IMR-90 (cell line): ENCODE measurements at regions not wholly inside any gene's neighbourhood (a gene's known extent, or its start where the extent isn't known, plus 50 kb on each side); places are given as distances from the start of the nearest gene placed in this dataset.

Experiments
- BHLHE40 ChIP-seq: fragments of 150-350 bp; IDR thresholded peaks from 2 replicates; pipeline ENCODE4 v1.6.1; 2016; ENCODE audit warnings: mild to moderate bottlenecking, low read depth, low read length
- CEBPB ChIP-seq: IDR thresholded peaks from 2 replicates; pipeline ENCODE4 v1.6.1; 2012; ENCODE audit warnings: low read depth, low read length, improper control_type of control experiment
- CHD1 ChIP-seq: IDR thresholded peaks from 2 replicates; pipeline ENCODE4 v1.6.1; 2012; ENCODE audit warnings: low read depth, low read length, improper control_type of control experiment
- MXI1 ChIP-seq: IDR thresholded peaks from 2 replicates; pipeline ENCODE4 v1.6.1; 2012; ENCODE audit warnings: low read depth, mild to moderate bottlenecking, low read length, moderate library complexity, borderline replicate concordance
- NFE2L2 ChIP-seq: fragments of 150-350 bp; IDR thresholded peaks from 2 replicates; pipeline ENCODE4 v1.6.1; 2016; ENCODE audit warnings: low read depth, mild to moderate bottlenecking, low read length
- POLR2A ChIP-seq: IDR thresholded peaks from 2 replicates; pipeline ENCODE4 v1.6.1; 2012; ENCODE audit warnings: mild to moderate bottlenecking, low read depth, low read length
- RAD21 ChIP-seq: IDR thresholded peaks from 2 replicates; pipeline ENCODE4 v1.6.1; 2012; ENCODE audit warnings: low read length, improper control_type of control experiment
- RFX5 ChIP-seq: IDR thresholded peaks from 2 replicates; pipeline ENCODE4 v1.8.0; 2012; ENCODE audit warnings: low read depth, mild to moderate bottlenecking, low read length, moderate library complexity
- SMC3 ChIP-seq: fragments of 150-350 bp; IDR thresholded peaks from 2 replicates; pipeline ENCODE4 v1.6.1; 2016; ENCODE audit warnings: low read depth, mild to moderate bottlenecking, antibody characterized with exemption, low read length, moderate library complexity
- TF ChIP-seq, protein P1 (sequence below): conservative IDR thresholded peaks from 2 replicates; pipeline ENCODE4 v1.5.1; 2012; ENCODE audit warnings: mild to moderate bottlenecking, low read depth, low read length, improper control_type of control experiment
- TF ChIP-seq, protein P2 (sequence below): fragments of 150-350 bp; IDR thresholded peaks from 2 replicates; pipeline ENCODE4 v1.6.1; 2017; ENCODE audit warnings: mild to moderate bottlenecking, antibody characterized with exemption, low read length, low read depth
- TF ChIP-seq, protein P3 (sequence below): fragments of 150-350 bp; IDR thresholded peaks from 2 replicates; pipeline ENCODE4 v1.6.1; 2016; ENCODE audit warnings: low read depth, mild to moderate bottlenecking, low read length, moderate library complexity, borderline replicate concordance

DNA sequence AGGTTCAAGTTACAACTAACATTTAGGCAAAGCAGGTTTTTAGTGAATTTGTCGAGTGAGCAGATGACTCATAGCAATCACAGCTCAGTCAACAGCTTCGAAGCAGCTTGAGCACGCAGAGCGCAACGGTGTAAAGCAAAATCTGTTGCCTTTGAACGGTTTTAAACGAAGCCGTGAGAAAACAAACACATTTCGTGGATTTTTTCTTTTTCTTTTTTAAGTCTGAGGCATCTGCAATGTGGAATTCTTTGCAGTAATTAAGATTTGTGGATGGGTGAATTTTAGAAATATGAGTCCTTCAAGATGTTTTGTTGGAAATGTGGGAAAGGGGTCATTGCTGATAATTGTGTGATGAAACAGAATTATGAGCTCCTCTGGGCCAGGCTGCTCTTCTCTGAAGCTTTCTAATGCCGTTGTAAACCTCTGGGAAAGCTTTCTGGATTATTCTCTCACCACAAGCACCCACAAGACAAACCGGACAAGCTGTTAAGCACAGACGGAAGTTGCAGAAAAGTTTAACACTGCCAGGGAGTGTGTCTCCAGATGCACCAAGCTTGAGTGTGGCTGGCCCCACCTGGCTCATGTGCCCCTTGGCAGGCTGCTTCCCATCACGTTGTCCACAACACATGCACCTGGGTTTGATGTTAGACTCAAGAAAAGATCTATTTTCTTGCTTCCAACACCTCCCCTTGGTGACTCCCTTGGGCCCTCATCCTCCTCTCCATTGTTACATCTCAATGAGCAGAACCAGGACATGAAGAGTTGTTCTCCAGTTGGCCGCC lies 224.7 kb downstream of the ACKR3 start:
- TF ChIP-seq, protein P1, sequence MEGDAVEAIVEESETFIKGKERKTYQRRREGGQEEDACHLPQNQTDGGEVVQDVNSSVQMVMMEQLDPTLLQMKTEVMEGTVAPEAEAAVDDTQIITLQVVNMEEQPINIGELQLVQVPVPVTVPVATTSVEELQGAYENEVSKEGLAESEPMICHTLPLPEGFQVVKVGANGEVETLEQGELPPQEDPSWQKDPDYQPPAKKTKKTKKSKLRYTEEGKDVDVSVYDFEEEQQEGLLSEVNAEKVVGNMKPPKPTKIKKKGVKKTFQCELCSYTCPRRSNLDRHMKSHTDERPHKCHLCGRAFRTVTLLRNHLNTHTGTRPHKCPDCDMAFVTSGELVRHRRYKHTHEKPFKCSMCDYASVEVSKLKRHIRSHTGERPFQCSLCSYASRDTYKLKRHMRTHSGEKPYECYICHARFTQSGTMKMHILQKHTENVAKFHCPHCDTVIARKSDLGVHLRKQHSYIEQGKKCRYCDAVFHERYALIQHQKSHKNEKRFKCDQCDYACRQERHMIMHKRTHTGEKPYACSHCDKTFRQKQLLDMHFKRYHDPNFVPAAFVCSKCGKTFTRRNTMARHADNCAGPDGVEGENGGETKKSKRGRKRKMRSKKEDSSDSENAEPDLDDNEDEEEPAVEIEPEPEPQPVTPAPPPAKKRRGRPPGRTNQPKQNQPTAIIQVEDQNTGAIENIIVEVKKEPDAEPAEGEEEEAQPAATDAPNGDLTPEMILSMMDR = no peak
- no peak for TF ChIP-seq CHD1
- TF ChIP-seq SMC3 = no peak
- TF ChIP-seq CEBPB = no peak
- no peak for TF ChIP-seq RAD21
- no peak for TF ChIP-seq POLR2A
- TF ChIP-seq RFX5 = no peak
- TF ChIP-seq, protein P2, sequence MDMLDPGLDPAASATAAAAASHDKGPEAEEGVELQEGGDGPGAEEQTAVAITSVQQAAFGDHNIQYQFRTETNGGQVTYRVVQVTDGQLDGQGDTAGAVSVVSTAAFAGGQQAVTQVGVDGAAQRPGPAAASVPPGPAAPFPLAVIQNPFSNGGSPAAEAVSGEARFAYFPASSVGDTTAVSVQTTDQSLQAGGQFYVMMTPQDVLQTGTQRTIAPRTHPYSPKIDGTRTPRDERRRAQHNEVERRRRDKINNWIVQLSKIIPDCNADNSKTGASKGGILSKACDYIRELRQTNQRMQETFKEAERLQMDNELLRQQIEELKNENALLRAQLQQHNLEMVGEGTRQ = no peak
- TF ChIP-seq, protein P3, sequence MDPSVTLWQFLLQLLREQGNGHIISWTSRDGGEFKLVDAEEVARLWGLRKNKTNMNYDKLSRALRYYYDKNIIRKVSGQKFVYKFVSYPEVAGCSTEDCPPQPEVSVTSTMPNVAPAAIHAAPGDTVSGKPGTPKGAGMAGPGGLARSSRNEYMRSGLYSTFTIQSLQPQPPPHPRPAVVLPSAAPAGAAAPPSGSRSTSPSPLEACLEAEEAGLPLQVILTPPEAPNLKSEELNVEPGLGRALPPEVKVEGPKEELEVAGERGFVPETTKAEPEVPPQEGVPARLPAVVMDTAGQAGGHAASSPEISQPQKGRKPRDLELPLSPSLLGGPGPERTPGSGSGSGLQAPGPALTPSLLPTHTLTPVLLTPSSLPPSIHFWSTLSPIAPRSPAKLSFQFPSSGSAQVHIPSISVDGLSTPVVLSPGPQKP = no peak
- no peak for TF ChIP-seq BHLHE40
- TF ChIP-seq NFE2L2 = no peak
- no peak for TF ChIP-seq MXI1
